ENCODE measurements at regions not wholly inside any gene's neighbourhood (a gene's known extent, or its start where the extent isn't known, plus 50 kb on each side); places are given as distances from the start of the nearest gene placed in this dataset.

DNA sequence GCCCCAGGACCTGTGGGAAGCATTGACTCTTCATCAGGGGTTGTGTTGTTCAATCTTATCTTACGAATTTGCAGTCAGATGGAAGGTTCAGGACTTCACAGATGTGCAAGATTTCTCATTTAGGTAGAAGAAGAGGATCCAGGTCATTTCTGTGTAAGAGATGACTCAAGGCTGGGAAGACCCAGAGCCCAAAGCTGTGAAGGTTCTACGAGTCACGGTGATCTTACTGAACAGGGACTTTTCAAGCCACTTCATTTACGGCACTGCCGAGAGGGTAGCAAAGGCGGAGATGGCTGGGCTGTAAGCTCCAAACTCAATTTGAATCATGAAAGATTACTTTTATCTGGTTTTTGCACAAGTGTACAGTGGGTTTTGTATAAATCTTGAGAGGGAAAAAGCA lies 228.0 kb upstream of the MEX3C start:
- H2AFZ ChIP-seq (ENCODE audit: low read depth, low read length): no peak overlapping the region
- H3K4me1 ChIP-seq (replicated peaks in 1 of 2; ENCODE audit: control insufficient read depth in 2 of 2, insufficient read depth in 2 of 2, low read length in 2 of 2): no peaks in the 10 kb centered on the region
- H3K27ac ChIP-seq (ENCODE audit: extremely low read depth, low read depth, low read length): no peak overlapping the region
- in situ Hi-C loops (cut with MboI): no loop called here
- no peak overlapping the region for H3K9ac ChIP-seq (ENCODE audit: insufficient read depth in 1 of 2, low read depth in 2 of 2, low read length in 2 of 2)
- no peaks in the 10 kb centered on the region for H3K9me3 ChIP-seq (replicated peaks; ENCODE audit: control insufficient read depth, insufficient read depth, low read depth, low read length)
- H3K79me2 ChIP-seq (ENCODE audit: control insufficient read depth, insufficient read depth, low read length): no peaks in the 10 kb centered on the region
- intact Hi-C loops (cut with micrococcal nuclease): no loop called here
- no TSS peak for BruUV-seq (replicated peaks)
- no peak for ATAC-seq
- DNase-seq (ENCODE audit: extremely low read depth in 1 of 4, low spot score in 3 of 4): no peak
- 3% methylated on average over 6 of the region's 6 CpGs for WGBS (ENCODE audit: insufficient coverage, low coverage, missing lambda C conversion rate)
- H4K20me1 ChIP-seq (replicated peaks; ENCODE audit: control insufficient read depth, insufficient read depth, low read length): no peaks in the 10 kb centered on the region
- ChIA-PET POLR2A (no interaction called here), CTCF (ENCODE audit: low intra/inter-chr PET ratio) (no interaction called here)
- H3K9me1 ChIP-seq (ENCODE audit: control insufficient read depth, insufficient read depth, low read length): no peaks in the 10 kb centered on the region
- H3K27me3 ChIP-seq (ENCODE audit: control insufficient read depth in 2 of 2, insufficient read depth in 2 of 2, low read length in 2 of 2): no peaks in the 10 kb centered on the region
- H3K4me2 ChIP-seq (ENCODE audit: insufficient read depth, low read length): no peak overlapping the region
- TF ChIP-seq ZNF174 (CRISPR knock-in tag; IDR thresholded peaks at IDR 0.05): no peak
- TF ChIP-seq SOX6 (IDR thresholded peaks at IDR 0.05): no peak
- no peak for TF ChIP-seq SRSF7 (optimal IDR thresholded peaks at IDR 0.05; ENCODE audit: low read depth, low read length)
- TF ChIP-seq ZNF384 (IDR thresholded peaks at IDR 0.05; ENCODE audit: low read depth, low read length): no peak
- H3K36me3 ChIP-seq (ENCODE audit: control insufficient read depth, insufficient read depth, low read length): no peaks in the 10 kb centered on the region
- H3K4me3 ChIP-seq: no peak overlapping the region
- no peak for FAIRE-seq

DNA sequence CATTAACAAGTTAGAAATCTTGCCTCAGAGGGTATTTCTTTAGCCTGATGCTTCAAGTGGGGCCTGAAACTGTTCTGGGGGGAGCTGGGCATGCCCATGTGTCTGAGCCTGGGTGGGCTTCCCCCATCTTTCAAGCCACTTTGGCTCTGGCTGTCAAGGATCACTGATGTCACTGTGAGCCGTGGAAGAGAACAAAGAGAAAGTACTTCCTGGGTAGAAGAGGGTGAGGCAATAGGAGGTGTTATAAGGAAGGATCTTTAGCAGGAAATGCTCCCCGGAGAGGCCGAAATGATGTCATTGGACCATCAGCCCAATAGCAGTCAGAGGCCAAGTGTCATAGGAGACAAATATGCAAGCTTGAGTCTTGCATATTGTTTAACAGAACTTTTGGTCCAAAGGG lies 228.4 kb upstream of the MEX3C start:
- in situ Hi-C loops (cut with MboI) (no loop called here), intact Hi-C loops (cut with micrococcal nuclease) (no loop called here)
- no peaks in the 10 kb centered on the region for H3K36me3 ChIP-seq (ENCODE audit: control insufficient read depth, insufficient read depth, low read length)
- no peaks in the 10 kb centered on the region for H4K20me1 ChIP-seq (replicated peaks; ENCODE audit: control insufficient read depth, insufficient read depth, low read length)
- ChIA-PET POLR2A (no interaction called here), CTCF (ENCODE audit: low intra/inter-chr PET ratio) (no interaction called here)
- 9% methylated on average over 3 of the region's 3 CpGs for WGBS (ENCODE audit: insufficient coverage, low coverage, missing lambda C conversion rate)
- no peaks in the 10 kb centered on the region for H3K4me1 ChIP-seq (replicated peaks in 1 of 2; ENCODE audit: control insufficient read depth in 2 of 2, insufficient read depth in 2 of 2, low read length in 2 of 2)
- no peak overlapping the region for H2AFZ ChIP-seq (ENCODE audit: low read depth, low read length)
- no peak overlapping the region for H3K4me2 ChIP-seq (ENCODE audit: insufficient read depth, low read length)
- BruUV-seq (replicated peaks): no TSS peak
- no peaks in the 10 kb centered on the region for H3K9me3 ChIP-seq (replicated peaks; ENCODE audit: control insufficient read depth, insufficient read depth, low read depth, low read length)
- no peak overlapping the region for H3K27ac ChIP-seq (ENCODE audit: extremely low read depth, low read depth, low read length)
- ATAC-seq (no peak), DNase-seq (ENCODE audit: extremely low read depth in 1 of 4, low spot score in 3 of 4) (no peak), FAIRE-seq (no peak)
- no peaks in the 10 kb centered on the region for H3K9me1 ChIP-seq (ENCODE audit: control insufficient read depth, insufficient read depth, low read length)
- no peak overlapping the region for H3K9ac ChIP-seq (ENCODE audit: insufficient read depth in 1 of 2, low read depth in 2 of 2, low read length in 2 of 2)
- H3K27me3 ChIP-seq (ENCODE audit: control insufficient read depth in 2 of 2, insufficient read depth in 2 of 2, low read length in 2 of 2): no peaks in the 10 kb centered on the region
- H3K79me2 ChIP-seq (ENCODE audit: control insufficient read depth, insufficient read depth, low read length): no peaks in the 10 kb centered on the region
- H3K4me3 ChIP-seq: no peak overlapping the region
- TF ChIP-seq FOXP1 (CRISPR knock-in tag; IDR thresholded peaks at IDR 0.05) (no peak), TCF3 (CRISPR knock-in tag; IDR thresholded peaks at IDR 0.05) (no peak), NR2C1 (IDR thresholded peaks at IDR 0.05) (no peak), NR2C1 (tag; IDR thresholded peaks at IDR 0.05) (0 out of 2 replicates have a peak, but pooled peaks have one; percentile 48), CCAR2 (IDR thresholded peaks at IDR 0.05; ENCODE audit: low read depth, low read length) (no peak), NFRKB (IDR thresholded peaks at IDR 0.05; ENCODE audit: low read depth) (no peak), GABPA (tag; conservative IDR thresholded peaks at IDR 0.05; ENCODE audit: low read depth) (peak; percentile 79), CEBPG (CRISPR knock-in tag; IDR thresholded peaks at IDR 0.05) (no peak), CEBPG (tag; conservative IDR thresholded peaks at IDR 0.05 in 1 of 2, IDR thresholded peaks at IDR 0.05 in 1 of 2) (peak; percentile 11 to 45; a peak in 2 of 4 replicates), NR2C2 (CRISPR knock-in tag; IDR thresholded peaks at IDR 0.05) (no peak), NR2C2 (tag; IDR thresholded peaks at IDR 0.05) (peak; percentile 88), HSF4 (CRISPR knock-in tag; IDR thresholded peaks at IDR 0.05; ENCODE audit: borderline replicate concordance) (no peak), NFYB (IDR thresholded peaks at IDR 0.05; ENCODE audit: extremely low read depth, insufficient read length) (no peak), ZNF175 (CRISPR knock-in tag; IDR thresholded peaks at IDR 0.05; ENCODE audit: low read depth) (peak; percentile 89)
- TF ChIP-seq, protein P1, sequence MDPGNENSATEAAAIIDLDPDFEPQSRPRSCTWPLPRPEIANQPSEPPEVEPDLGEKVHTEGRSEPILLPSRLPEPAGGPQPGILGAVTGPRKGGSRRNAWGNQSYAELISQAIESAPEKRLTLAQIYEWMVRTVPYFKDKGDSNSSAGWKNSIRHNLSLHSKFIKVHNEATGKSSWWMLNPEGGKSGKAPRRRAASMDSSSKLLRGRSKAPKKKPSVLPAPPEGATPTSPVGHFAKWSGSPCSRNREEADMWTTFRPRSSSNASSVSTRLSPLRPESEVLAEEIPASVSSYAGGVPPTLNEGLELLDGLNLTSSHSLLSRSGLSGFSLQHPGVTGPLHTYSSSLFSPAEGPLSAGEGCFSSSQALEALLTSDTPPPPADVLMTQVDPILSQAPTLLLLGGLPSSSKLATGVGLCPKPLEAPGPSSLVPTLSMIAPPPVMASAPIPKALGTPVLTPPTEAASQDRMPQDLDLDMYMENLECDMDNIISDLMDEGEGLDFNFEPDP (CRISPR knock-in tag; IDR thresholded peaks at IDR 0.05): no peak

Measured in K562 (cell line).